SU-DHL-6 (cell line): ENCODE measurements at regions not wholly inside any gene's neighbourhood (a gene's known extent, or its start where the extent isn't known, plus 50 kb on each side); places are given as distances from the start of the nearest gene placed in this dataset.

Source experiments
- H2AFZ ChIP-seq: fragments of 200-600 bp; sonication (generic); 2 replicates; pipeline ENCODE4 v1.6.1; 2014; ENCODE audit warnings: low read depth, mild to moderate bottlenecking, moderate library complexity, mixed read lengths, antibody characterized with exemption, low read length; ENCODE audit not compliant: severe bottlenecking
- H3F3A ChIP-seq: fragments of 200-600 bp; shearing (Covaris generic); 2 replicates; pipeline ENCODE4 v1.6.0; 2016; ENCODE audit warnings: antibody characterized with exemption, mild to moderate bottlenecking; ENCODE audit not compliant: insufficient read depth
- H3K27ac ChIP-seq: fragments of 200-600 bp; sonication (generic); 2 replicates; pipeline ENCODE4 v1.5.1; 2016; ENCODE audit warnings: low read depth, mild to moderate bottlenecking, low read length, moderate library complexity, mixed read lengths
- H3K27me3 ChIP-seq: fragments of 200-600 bp; sonication (generic), shearing (Covaris generic); 2 replicates; pipeline ENCODE4 v1.6.0; 2014; ENCODE audit warnings: mild to moderate bottlenecking, low read length
- H3K36me3 ChIP-seq: fragments of 200-600 bp; sonication (generic); 2 replicates; pipeline ENCODE4 v1.6.1; 2014; ENCODE audit warnings: mild to moderate bottlenecking, low read length, mixed read lengths
- H3K4me2 ChIP-seq: fragments of 300-600, 200-600 bp; shearing (Covaris generic), sonication (generic); 2 replicates; pipeline ENCODE4 v1.6.0; 2014; ENCODE audit warnings: low read length, low read depth, mild to moderate bottlenecking; ENCODE audit not compliant: poor library complexity, severe bottlenecking
- H3K4me3 ChIP-seq: fragments of 200-600 bp; sonication (generic); 2 replicates; pipeline ENCODE4 v1.5.1; 2014; ENCODE audit warnings: antibody characterized with exemption, low read length, mild to moderate bottlenecking, mixed read lengths; ENCODE audit not compliant: insufficient read depth, poor library complexity, severe bottlenecking
- H3K79me2 ChIP-seq: fragments of 200-600 bp; sonication (generic); 2 replicates; pipeline ENCODE4 v1.6.1; 2014; ENCODE audit warnings: mild to moderate bottlenecking, low read length, moderate library complexity; ENCODE audit not compliant: insufficient read depth
- H3K9ac ChIP-seq: fragments of 200-600 bp; sonication (generic); 2 replicates; pipeline ENCODE4 v1.7.0; 2014; ENCODE audit warnings: mild to moderate bottlenecking, low read length
- H3K9me2 ChIP-seq: fragments of 200-600 bp; sonication (generic); replicated peaks from 2 replicates; pipeline ENCODE4 v1.6.1; 2014; ENCODE audit warnings: low read length; ENCODE audit not compliant: insufficient read depth
- H3K9me3 ChIP-seq: fragments of 200-600 bp; sonication (generic); 2 replicates; pipeline ENCODE4 v1.6.1; 2014; ENCODE audit warnings: low read length, mixed read lengths; ENCODE audit not compliant: insufficient read depth
- H4K20me1 ChIP-seq: fragments of 200-600 bp; sonication (generic); 2 replicates; pipeline ENCODE4 v1.6.1; 2014; ENCODE audit warnings: low read depth, mild to moderate bottlenecking, antibody characterized with exemption, low read length, moderate library complexity, mixed read lengths
- CTCF ChIP-seq: fragments of 200-600 bp; sonication (generic); IDR thresholded peaks from one replicate; pipeline ENCODE4 v1.5.1; 2017; ENCODE audit warnings: antibody characterized with exemption, mild to moderate bottlenecking, low read length, moderate library complexity; ENCODE audit not compliant: insufficient read depth, poor library complexity, severe bottlenecking
- EZH2phosphoT487 ChIP-seq: fragments of 200-600 bp; sonication (generic), shearing (Covaris generic); conservative IDR thresholded peaks from 2 replicates; pipeline ENCODE4 v1.6.1; 2018; ENCODE audit warnings: mild to moderate bottlenecking, antibody characterized with exemption, low read length, moderate library complexity, mixed read lengths

- no peak overlapping the region for H3K9ac ChIP-seq
- no peaks in the 10 kb centered on the region for H3K79me2 ChIP-seq
- no peaks in the 10 kb centered on the region for H3K27me3 ChIP-seq
- no peaks in the 10 kb centered on the region for H3K9me3 ChIP-seq
- H3K27ac ChIP-seq: no peak overlapping the region
- H3F3A ChIP-seq: no peaks in the 10 kb centered on the region
- no peaks in the 10 kb centered on the region for H3K9me2 ChIP-seq
- H3K4me2 ChIP-seq: no peak overlapping the region
- no peak for TF ChIP-seq EZH2phosphoT487
- no peak for TF ChIP-seq CTCF
- H4K20me1 ChIP-seq: no peaks in the 10 kb centered on the region
- H2AFZ ChIP-seq: no peak overlapping the region
- no peak overlapping the region for H3K4me3 ChIP-seq
- no peaks in the 10 kb centered on the region for H3K36me3 ChIP-seq
These were observed 277.2 kb upstream of the HSF2 start for GRCh38 chr6:122122202-122122601.

DNA sequence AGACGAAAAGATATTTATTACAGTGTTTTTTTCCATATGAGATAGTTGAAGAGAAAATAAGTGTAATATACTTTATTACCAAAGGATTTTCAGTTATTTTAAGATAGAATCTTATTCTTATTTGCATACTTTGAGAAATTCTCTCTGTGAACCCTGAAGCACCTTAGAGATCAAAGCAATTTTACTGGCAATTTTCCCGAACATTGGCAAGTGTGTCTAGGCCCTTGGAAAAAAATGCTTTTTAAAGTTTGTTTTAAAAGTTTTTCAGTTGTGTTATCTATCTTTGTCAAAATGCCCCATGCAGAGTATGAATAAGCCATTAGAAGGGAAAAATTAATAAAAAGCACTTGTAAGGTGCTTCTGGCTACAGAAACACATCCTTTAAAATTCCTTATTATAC, 276.8 kb upstream of the HSF2 start:
- no peaks in the 10 kb centered on the region for H3K36me3 ChIP-seq
- no peaks in the 10 kb centered on the region for H3F3A ChIP-seq
- H3K9ac ChIP-seq: no peak overlapping the region
- no peak for TF ChIP-seq CTCF
- no peak for TF ChIP-seq EZH2phosphoT487
- H3K9me2 ChIP-seq: no peaks in the 10 kb centered on the region
- H4K20me1 ChIP-seq: no peaks in the 10 kb centered on the region
- no peak overlapping the region for H2AFZ ChIP-seq
- no peak overlapping the region for H3K4me2 ChIP-seq
- H3K27ac ChIP-seq: no peak overlapping the region
- H3K4me3 ChIP-seq: no peak overlapping the region
- H3K79me2 ChIP-seq: no peaks in the 10 kb centered on the region
- no peaks in the 10 kb centered on the region for H3K27me3 ChIP-seq
- no peaks in the 10 kb centered on the region for H3K9me3 ChIP-seq

GRCh38 chr6:122124908-122125307, 274.5 kb upstream of the HSF2 start:
- H3K4me3 ChIP-seq: no peak overlapping the region
- H3F3A ChIP-seq: no peaks in the 10 kb centered on the region
- H3K79me2 ChIP-seq: no peaks in the 10 kb centered on the region
- TF ChIP-seq EZH2phosphoT487: no peak
- TF ChIP-seq CTCF: no peak
- H3K9me2 ChIP-seq: no peaks in the 10 kb centered on the region
- H4K20me1 ChIP-seq: no peaks in the 10 kb centered on the region
- H3K27me3 ChIP-seq: no peaks in the 10 kb centered on the region
- no peaks in the 10 kb centered on the region for H3K36me3 ChIP-seq
- H3K9ac ChIP-seq: no peak overlapping the region
- H3K9me3 ChIP-seq: no peaks in the 10 kb centered on the region
- no peak overlapping the region for H3K4me2 ChIP-seq
- H2AFZ ChIP-seq: no peak overlapping the region
- no peak overlapping the region for H3K27ac ChIP-seq

DNA sequence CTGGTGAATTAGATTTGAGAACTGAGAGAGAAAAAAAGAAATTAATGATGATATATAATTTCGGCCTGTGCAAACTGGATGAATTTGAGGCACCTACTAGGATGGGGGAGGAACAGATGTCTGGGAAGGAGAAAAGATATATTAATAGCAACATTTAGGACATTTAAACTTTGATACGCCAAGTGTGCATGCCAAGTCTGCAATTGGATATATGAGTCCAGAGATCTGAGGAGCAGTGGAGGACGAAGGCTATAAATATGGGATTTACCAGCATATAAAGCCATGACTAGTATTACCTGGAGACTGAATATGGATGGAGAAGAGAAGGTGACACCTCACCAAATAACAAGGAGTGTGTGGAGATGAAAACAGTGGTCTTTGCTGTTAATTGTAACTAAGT, 272.6 kb upstream of the HSF2 start:
- H3K4me3 ChIP-seq: no peak overlapping the region
- TF ChIP-seq CTCF (no peak), EZH2phosphoT487 (no peak)
- no peak overlapping the region for H2AFZ ChIP-seq
- no peaks in the 10 kb centered on the region for H3K36me3 ChIP-seq
- no peaks in the 10 kb centered on the region for H3K27me3 ChIP-seq
- no peaks in the 10 kb centered on the region for H3K9me3 ChIP-seq
- no peaks in the 10 kb centered on the region for H3F3A ChIP-seq
- no peaks in the 10 kb centered on the region for H3K9me2 ChIP-seq
- no peak overlapping the region for H3K27ac ChIP-seq
- H3K79me2 ChIP-seq: no peaks in the 10 kb centered on the region
- H3K9ac ChIP-seq: no peak overlapping the region
- no peaks in the 10 kb centered on the region for H4K20me1 ChIP-seq
- H3K4me2 ChIP-seq: no peak overlapping the region
